ENCODE measurements at regions not wholly inside any gene's neighbourhood (a gene's known extent, or its start where the extent isn't known, plus 50 kb on each side); places are given as distances from the start of the nearest gene placed in this dataset.

DNA sequence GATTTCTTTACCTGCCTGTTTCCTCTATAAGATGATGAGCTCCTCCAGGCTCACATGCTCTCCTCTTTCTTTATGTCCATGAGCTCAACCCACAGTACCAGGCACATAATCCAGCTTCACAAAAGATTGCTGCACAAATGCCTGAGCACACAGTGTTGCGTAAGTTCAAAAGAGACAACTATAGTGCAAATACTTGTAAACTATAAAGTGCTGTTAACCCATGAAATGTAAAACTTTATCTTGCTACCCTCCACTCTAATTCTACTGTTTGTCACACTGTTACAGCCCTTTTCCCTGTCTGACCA, 101.0 kb upstream of the LPP start:
- no peaks in the 10 kb centered on the region for H3K36me3 ChIP-seq (ENCODE audit: control insufficient read depth, insufficient read depth, low read length)
- no peak for TF ChIP-seq CTCF (IDR thresholded peaks at IDR 0.05; ENCODE audit: insufficient read depth, low read length, severe bottlenecking)
- H3K27me3 ChIP-seq (ENCODE audit: control insufficient read depth, insufficient read depth, low read length) = peaks cover 3% of the 10 kb centered on the region
- FAIRE-seq = no peak
- no peak for DNase-seq (ENCODE audit: low read depth)
- H3K4me3 ChIP-seq (ENCODE audit: low read depth, low read length) = no peak overlapping the region

- TF ChIP-seq CTCF (IDR thresholded peaks at IDR 0.05; ENCODE audit: insufficient read depth, low read length, severe bottlenecking) = no peak
- no peaks in the 10 kb centered on the region for H3K36me3 ChIP-seq (ENCODE audit: control insufficient read depth, insufficient read depth, low read length)
- peaks cover 3% of the 10 kb centered on the region for H3K27me3 ChIP-seq (ENCODE audit: control insufficient read depth, insufficient read depth, low read length)
- FAIRE-seq (no peak), DNase-seq (ENCODE audit: low read depth) (no peak)
- H3K4me3 ChIP-seq (ENCODE audit: low read depth, low read length) = no peak overlapping the region
These were observed 100.1 kb upstream of the LPP start for GRCh38 chr3:188053710-188054380.

DNA sequence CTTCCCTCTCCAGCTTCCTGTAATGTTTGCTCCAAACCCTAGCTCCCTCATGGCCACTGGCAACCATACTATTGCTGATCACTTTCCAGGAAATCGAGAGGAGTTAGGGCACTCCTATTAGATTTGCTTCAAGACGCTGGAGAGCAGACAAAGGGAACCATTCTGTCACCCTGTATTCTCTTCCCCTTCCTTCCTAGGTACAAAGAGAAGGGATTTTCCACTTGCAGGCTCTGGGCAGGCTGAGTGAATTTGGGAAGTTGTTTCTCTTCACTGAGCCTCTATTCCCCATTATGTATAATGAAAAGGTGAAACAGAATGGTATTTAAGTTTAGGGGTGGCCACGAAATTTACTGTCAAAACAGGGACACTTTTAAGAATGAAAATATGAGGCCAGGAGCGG, 99.4 kb upstream of the LPP start:
- Histone ChIP-seq H3K36me3 (ENCODE audit: control insufficient read depth, insufficient read depth, low read length) (no peaks in the 10 kb centered on the region), H3K4me3 (ENCODE audit: low read depth, low read length) (no peak overlapping the region), H3K27me3 (ENCODE audit: control insufficient read depth, insufficient read depth, low read length) (peaks cover 3% of the 10 kb centered on the region)
- no peak for DNase-seq (ENCODE audit: low read depth)
- TF ChIP-seq CTCF (IDR thresholded peaks at IDR 0.05; ENCODE audit: insufficient read depth, low read length, severe bottlenecking) = no peak
- FAIRE-seq = no peak

GRCh38 chr3:188055388-188055787, 98.6 kb upstream of the LPP start:
- no peaks in the 10 kb centered on the region for H3K36me3 ChIP-seq (ENCODE audit: control insufficient read depth, insufficient read depth, low read length)
- H3K27me3 ChIP-seq (ENCODE audit: control insufficient read depth, insufficient read depth, low read length) = no peaks in the 10 kb centered on the region
- no peak overlapping the region for H3K4me3 ChIP-seq (ENCODE audit: low read depth, low read length)
- FAIRE-seq (no peak), DNase-seq (ENCODE audit: low read depth) (no peak)
- TF ChIP-seq CTCF (IDR thresholded peaks at IDR 0.05; ENCODE audit: insufficient read depth, low read length, severe bottlenecking) = no peak

GRCh38 chr3:188057124-188057523, 96.8 kb upstream of the LPP start:
- H3K36me3 ChIP-seq (ENCODE audit: control insufficient read depth, insufficient read depth, low read length) = no peaks in the 10 kb centered on the region
- no peak overlapping the region for H3K4me3 ChIP-seq (ENCODE audit: low read depth, low read length)
- TF ChIP-seq CTCF (IDR thresholded peaks at IDR 0.05; ENCODE audit: insufficient read depth, low read length, severe bottlenecking) = no peak
- no peaks in the 10 kb centered on the region for H3K27me3 ChIP-seq (ENCODE audit: control insufficient read depth, insufficient read depth, low read length)
- DNase-seq (ENCODE audit: low read depth) (no peak), FAIRE-seq (no peak)

- FAIRE-seq = no peak
- Histone ChIP-seq H3K27me3 (ENCODE audit: control insufficient read depth, insufficient read depth, low read length) (no peaks in the 10 kb centered on the region), H3K36me3 (ENCODE audit: control insufficient read depth, insufficient read depth, low read length) (no peaks in the 10 kb centered on the region), H3K4me3 (ENCODE audit: low read depth, low read length) (no peak overlapping the region)
- no peak for TF ChIP-seq CTCF (IDR thresholded peaks at IDR 0.05; ENCODE audit: insufficient read depth, low read length, severe bottlenecking)
- DNase-seq (ENCODE audit: low read depth) = no peak
These were observed 95.3 kb upstream of the LPP start for GRCh38 chr3:188058569-188059184.
